ENCODE measurements at regions not wholly inside any gene's neighbourhood (a gene's known extent, or its start where the extent isn't known, plus 50 kb on each side); places are given as distances from the start of the nearest gene placed in this dataset.

DNA sequence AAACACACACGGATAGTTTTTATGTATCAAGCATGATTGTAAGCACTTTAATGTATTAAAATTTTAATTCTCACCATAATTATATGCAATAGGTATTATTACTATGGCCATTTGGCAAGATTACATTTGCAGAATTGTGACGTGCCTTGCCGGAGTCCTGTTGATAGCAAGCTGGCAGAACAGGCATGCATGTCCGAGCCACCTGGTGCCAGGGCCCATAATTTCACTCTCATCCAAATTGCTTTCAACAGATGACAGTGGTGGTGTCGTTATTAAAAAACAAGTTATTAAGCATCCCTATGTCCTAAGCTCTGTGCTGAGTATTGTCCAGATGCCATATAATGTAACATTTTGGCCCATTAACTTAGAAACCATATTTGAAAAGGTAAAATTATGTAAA is 374.3 kb downstream of the FOXO1 start:
- DNase-seq (ENCODE audit: low spot score): no peak

GRCh38 chr13:40292536-40292935 is 373.9 kb downstream of the FOXO1 start:
- no peak for DNase-seq (ENCODE audit: low spot score)

DNA sequence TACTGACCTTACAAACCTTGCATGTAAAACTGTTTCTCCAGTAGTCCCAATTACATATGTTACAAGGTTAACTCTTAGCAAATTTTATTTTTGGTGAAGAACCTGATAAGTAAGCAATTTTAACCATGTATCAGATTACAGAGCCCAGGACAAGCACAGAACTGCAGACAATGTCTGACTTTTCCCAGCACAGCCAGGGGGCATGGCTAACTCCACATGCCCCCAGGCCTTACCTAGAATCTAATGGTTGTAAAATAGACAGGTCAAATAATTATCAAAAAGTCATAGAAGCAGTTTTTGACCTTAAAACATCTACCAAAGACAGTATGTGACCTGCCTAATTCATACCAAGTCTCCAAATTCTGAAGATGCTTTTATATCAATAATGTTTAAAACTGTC is 364.1 kb downstream of the FOXO1 start:
- no peak for DNase-seq (ENCODE audit: low spot score)

DNA sequence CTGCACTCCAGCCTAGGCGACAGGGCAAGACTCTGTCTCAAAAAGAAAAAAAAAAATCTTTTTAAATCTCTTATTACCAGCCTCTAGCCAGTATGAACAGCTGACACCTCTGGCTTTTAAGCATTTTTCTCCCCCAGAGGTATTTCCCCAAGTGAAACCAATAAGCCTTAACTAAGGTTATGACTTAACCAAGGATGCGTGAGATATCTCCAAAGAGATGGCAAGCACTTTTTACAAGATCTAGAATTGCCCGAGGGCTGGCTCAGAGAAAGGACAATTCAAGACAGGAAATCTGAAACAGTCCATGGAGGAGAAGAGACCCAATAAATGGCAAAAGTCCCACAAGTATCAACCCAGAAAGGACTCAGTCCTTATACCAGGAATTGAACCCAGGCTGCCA is 362.1 kb downstream of the FOXO1 start:
- DNase-seq (ENCODE audit: low spot score): no peak

- no peak for DNase-seq (ENCODE audit: low spot score)
Measured at GRCh38 chr13:40306817-40307216, 359.6 kb downstream of the FOXO1 start.

DNA sequence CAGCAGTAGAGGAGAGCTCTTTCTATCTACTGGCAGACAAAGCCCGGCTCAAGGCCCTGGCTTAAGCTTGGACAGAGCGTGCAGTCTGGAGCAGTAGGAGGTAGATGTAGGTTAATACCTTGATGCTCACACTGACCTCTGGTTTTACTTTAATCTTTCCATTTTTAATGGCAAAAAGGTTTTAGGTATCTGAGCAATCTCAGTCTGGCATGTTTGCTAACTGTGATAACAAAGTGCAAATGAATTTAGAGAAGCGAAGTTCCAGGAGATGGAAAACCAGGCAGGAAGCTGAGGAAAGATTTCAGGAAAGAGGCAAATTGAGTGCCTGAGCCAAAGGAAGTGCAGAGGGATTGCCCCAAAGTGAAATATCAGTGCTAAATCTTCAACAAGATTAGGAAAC is 356.6 kb downstream of the FOXO1 start:
- DNase-seq (ENCODE audit: low spot score): no peak

DNA sequence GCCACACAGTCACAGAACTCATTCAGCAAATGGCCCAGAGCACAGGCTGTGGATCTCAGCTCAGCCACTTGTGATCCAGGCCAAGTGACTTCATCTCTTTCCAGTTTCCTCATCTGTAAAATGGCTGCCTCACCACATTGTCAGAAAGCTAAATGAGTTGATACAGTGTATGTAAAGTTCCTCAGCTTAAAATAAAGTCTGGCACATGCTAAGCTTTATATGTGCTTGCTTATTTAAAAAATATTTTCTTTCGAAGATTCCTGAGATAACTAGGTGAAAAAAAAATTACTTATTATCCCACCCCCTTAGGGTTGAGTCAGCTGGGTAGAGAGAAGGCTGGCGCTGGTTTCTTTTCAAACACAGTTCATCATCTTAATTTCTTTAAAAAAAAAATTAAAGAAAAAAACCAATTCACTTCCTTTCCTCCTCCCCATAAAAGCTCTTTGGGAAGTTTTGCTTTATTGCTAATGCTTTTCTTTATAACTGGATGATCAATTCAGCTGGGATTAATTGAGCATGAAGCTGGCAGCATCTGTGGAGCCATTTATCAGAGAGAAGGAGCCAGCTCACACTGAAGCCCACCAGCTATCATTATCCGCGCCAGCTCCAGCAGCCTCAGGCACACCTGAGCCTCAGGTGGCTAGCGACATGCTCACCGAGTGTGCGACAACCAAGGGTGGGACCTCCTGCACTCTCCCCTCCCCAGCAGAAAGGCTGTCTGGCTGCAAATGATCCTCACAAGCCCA is 354.9 kb downstream of the FOXO1 start:
- no peak for DNase-seq (ENCODE audit: low spot score)

DNA sequence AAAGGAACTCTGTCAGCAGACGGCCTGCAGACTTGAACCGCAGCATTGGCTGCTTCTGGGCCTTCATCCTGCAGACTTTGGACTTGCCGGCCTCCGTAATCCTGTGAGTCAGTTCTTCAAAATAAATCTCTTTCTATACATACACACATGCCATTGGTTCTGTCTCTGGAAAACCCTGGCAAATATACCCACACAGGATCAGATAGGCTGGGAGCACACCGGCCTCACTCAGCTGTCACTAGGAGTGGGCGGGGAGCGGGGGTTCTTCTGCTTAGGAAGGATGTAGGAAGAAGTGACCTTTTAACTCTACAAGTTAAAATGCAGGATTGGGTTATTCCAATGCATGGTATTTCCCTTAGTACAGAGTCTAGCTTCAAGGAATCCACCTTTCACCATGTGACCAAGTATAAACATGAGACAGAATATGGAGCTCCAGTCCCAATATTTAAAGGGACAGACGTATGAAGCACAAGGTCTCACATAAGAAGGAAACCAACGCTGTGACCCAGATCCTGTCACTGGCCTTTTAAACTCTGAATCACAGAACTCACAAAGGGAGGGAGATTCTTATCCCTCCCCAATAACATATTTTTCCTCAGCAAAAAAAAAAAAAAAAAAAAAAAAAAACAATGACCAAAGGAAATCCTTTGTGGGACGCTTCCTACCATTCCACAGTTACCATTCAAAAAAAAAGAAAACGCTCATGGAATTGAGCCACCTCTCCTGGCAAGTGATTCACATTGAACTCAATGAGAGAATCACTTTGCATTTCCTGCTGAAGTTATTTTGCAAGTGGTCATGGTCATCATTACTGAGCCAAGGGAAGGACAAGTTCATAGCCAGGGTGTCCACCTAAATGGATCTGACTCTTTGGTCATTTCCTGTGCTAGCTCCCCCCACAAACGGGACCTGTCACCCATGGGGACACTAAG is 352.9 kb downstream of the FOXO1 start:
- no peak for DNase-seq (ENCODE audit: low spot score)

DNA sequence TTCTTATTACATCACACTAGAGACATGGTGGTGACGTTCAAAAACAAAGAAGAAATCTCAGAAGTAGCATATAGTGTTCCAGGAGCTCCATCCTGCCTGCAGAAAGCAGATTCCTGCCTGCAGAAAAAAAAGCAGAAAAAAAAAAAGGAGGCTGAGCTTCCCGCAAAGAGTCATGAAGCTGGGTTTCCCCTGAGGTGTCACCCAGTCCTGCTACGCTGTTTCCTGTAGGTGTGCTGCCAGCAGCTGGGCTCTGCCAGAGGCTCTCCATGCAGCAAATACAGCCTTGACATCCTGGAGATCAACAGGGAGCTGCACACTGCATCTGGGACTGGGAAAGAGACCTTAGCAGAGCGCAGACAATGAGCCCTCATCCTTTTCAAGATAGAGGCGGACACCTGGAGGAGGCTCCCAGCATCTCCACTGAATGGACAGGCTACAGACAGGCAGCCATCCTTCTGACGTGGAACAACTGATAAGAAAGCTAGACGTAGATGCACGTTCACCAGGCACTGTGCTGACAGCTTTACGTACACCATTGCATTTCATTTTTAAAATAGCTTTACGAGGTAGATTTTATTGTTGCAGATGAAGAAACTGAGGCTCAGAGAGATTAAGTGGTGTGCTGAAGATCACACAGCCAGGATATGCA is 350.9 kb downstream of the FOXO1 start:
- DNase-seq (ENCODE audit: low spot score): peak; percentile 40

DNA sequence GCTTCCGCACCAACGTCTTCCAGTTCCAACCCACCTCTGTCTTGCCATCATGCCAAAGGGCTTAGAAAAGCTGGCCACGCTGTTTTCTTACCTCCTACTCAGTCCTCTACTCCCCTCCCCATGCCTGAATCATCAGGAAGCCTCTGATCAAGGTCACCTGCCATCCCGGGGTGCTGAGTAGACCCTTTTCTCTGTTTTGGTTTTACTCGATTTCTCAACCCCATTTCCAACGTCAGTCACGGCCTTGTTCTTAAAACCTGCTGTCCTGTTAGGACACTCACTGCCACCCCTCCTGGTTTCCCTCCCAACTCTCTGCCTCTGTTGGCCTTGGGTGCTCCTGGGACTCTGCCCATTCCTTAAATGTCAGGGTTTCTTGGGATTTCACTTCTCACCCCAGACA is 350.1 kb downstream of the FOXO1 start:
- DNase-seq (ENCODE audit: low spot score): no peak

GRCh38 chr13:40317980-40318327 is 348.5 kb downstream of the FOXO1 start:
- no peak for DNase-seq (ENCODE audit: low spot score)

DNA sequence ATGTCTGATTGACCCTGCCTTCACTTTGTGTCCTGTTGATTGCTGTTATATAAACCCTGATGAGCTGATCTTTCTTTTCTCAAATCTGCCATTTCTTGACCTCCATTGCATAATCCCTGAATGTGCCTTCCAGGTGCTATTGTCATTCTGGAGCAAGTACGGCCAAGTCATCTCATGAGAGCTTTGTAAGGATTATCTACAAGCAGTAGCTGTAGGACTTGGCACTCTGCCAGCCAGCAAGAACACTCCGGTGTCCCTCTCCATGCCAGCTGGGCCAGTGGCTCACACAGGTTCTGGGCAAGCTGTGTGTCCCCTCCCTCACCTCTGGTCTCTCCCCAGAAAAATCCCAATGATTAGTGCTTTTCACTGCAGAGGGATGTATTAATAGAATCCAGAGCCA is 348.1 kb downstream of the FOXO1 start:
- no peak for DNase-seq (ENCODE audit: low spot score)

GRCh38 chr13:40319699-40320579 is 346.5 kb downstream of the FOXO1 start:
- DNase-seq (ENCODE audit: low spot score): no peak

- DNase-seq (ENCODE audit: low spot score): no peak
Measured at GRCh38 chr13:40328091-40328490, 338.4 kb downstream of the FOXO1 start.

DNA sequence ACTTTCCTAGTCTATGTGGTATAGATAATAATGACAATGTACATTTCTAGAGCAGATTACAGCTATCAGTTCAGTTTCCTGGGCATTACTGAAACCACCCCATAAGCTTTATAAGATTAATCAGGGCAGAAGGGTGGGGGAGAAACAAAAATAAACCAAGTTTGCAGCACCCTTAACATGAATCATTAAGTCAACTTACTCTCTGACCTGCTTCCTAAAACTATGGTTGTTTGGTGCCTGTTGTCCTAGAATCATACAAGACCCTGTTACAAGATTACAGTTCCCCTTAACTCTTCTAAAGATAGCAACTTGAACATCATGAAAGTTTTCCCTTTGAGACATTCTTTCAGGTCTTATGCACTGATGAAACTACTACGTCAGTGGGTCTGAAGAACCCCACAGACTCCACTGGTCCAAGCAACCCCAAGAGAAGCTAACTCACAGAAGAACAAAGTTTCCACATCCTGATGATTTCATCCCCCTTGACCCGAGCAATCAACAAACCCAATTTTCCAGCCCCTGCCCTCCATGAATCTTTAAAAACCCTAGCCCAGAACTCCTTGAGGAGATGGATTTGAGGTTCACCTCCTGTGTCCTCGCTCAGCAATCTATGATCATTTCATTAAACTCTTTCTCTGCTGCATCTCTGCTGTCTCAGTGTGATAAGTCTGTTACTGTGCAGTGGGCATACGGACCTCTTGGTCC is 336.5 kb downstream of the FOXO1 start:
- DNase-seq (ENCODE audit: low spot score): no peak

DNA sequence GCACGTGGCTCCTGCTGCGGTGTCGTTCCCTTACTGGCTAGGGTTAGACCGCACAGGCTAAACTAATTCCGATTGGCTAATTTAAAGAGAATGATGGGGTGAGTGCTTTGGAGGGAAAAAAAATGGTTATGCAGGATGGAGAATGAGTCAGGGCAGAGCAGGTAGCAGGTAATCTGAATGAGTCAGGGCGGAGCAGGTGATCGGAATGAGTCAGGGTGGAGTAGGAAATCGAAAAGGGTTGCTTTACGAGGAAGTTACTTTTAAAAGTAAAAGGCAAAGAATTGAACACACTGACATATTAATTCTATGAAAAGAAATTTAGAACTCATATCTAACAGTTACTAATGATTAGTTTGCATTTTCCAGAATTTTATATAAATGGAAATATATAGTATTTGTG is 335.5 kb downstream of the FOXO1 start:
- no peak for DNase-seq (ENCODE audit: low spot score)

- no peak for DNase-seq (ENCODE audit: low spot score)
Measured at GRCh38 chr13:40331802-40332201, 334.6 kb downstream of the FOXO1 start.

GRCh38 chr13:40333226-40333625 is 333.2 kb downstream of the FOXO1 start:
- no peak for DNase-seq (ENCODE audit: low spot score)

DNA sequence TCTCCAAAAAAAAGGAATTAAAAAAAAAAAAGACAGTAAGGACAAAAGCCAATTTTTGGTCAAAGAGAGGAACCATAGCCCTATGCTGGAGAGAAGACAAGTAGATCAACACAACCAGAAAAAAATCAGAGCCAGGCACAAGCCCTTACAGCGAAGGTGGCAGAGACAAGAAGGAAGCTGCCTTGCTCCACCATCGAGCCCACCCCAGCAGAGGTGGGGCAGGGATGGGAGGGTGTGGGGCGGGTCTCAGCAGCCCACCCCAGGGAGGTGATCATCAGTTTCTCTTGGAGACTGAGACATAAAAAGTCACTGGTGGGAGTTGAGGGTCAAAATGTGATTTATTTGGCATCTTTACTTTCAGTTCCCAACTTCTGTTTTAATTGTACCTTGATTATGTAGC is 332.4 kb downstream of the FOXO1 start:
- no peak for DNase-seq (ENCODE audit: low spot score)

- no peak for DNase-seq (ENCODE audit: low spot score)
Measured at GRCh38 chr13:40334616-40335015, 331.8 kb downstream of the FOXO1 start.
